ENCODE measurements at regions not wholly inside any gene's neighbourhood (a gene's known extent, or its start where the extent isn't known, plus 50 kb on each side); places are given as distances from the start of the nearest gene placed in this dataset.

DNA sequence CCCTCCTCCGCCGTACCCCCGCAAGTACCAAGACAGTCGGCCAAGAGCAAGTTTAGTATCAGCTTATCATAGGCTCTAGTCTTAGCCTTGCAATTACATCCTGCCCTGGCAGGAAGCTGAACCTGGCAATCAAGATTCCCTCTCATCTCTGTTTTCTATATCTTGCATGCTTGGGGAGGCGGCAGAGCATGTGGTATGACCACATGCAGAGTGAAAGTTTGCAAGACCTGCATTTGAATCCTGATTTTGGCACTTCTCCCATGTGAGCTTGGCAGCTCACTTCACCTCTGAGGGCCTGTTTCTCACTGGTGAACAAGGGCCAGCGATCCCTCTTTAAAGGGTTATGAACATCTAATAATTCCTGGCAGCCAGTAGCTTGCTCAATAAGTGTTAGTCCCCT is 106.1 kb upstream of the FRMD4B start:
- no peaks in the 10 kb centered on the region for H3K36me3 Mint-ChIP-seq
- no peak for DNase-seq (ENCODE audit: low spot score)
- H3K27me3 Mint-ChIP-seq (ENCODE audit: low read depth), result no peaks in the 10 kb centered on the region; the same call in 1 of the 2 replicates
- CTCF ChIA-PET, result no interaction called here
- H3K9me3 Mint-ChIP-seq, result no peaks in the 10 kb centered on the region
- peak; percentile 47; the same call in 1 of the 2 replicates for ATAC-seq
- POLR2A ChIA-PET, result no interaction called here
- TF ChIP-seq, protein P1, sequence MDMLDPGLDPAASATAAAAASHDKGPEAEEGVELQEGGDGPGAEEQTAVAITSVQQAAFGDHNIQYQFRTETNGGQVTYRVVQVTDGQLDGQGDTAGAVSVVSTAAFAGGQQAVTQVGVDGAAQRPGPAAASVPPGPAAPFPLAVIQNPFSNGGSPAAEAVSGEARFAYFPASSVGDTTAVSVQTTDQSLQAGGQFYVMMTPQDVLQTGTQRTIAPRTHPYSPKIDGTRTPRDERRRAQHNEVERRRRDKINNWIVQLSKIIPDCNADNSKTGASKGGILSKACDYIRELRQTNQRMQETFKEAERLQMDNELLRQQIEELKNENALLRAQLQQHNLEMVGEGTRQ (CRISPR knock-in tag; IDR thresholded peaks at IDR 0.05), result no peak
- no peak for TF ChIP-seq ATF1 (CRISPR knock-in tag; IDR thresholded peaks at IDR 0.05)
- TF ChIP-seq, protein P2, sequence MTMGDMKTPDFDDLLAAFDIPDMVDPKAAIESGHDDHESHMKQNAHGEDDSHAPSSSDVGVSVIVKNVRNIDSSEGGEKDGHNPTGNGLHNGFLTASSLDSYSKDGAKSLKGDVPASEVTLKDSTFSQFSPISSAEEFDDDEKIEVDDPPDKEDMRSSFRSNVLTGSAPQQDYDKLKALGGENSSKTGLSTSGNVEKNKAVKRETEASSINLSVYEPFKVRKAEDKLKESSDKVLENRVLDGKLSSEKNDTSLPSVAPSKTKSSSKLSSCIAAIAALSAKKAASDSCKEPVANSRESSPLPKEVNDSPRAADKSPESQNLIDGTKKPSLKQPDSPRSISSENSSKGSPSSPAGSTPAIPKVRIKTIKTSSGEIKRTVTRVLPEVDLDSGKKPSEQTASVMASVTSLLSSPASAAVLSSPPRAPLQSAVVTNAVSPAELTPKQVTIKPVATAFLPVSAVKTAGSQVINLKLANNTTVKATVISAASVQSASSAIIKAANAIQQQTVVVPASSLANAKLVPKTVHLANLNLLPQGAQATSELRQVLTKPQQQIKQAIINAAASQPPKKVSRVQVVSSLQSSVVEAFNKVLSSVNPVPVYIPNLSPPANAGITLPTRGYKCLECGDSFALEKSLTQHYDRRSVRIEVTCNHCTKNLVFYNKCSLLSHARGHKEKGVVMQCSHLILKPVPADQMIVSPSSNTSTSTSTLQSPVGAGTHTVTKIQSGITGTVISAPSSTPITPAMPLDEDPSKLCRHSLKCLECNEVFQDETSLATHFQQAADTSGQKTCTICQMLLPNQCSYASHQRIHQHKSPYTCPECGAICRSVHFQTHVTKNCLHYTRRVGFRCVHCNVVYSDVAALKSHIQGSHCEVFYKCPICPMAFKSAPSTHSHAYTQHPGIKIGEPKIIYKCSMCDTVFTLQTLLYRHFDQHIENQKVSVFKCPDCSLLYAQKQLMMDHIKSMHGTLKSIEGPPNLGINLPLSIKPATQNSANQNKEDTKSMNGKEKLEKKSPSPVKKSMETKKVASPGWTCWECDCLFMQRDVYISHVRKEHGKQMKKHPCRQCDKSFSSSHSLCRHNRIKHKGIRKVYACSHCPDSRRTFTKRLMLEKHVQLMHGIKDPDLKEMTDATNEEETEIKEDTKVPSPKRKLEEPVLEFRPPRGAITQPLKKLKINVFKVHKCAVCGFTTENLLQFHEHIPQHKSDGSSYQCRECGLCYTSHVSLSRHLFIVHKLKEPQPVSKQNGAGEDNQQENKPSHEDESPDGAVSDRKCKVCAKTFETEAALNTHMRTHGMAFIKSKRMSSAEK (CRISPR knock-in tag; IDR thresholded peaks at IDR 0.05; ENCODE audit: borderline replicate concordance), result no peak
- no peak for TF ChIP-seq PRDM15 (CRISPR knock-in tag; IDR thresholded peaks at IDR 0.05)
- TF ChIP-seq SMAD3 (CRISPR knock-in tag; IDR thresholded peaks at IDR 0.05; ENCODE audit: borderline replicate concordance), result no peak
- TF ChIP-seq CREB1 (CRISPR knock-in tag; IDR thresholded peaks at IDR 0.05), result no peak
- TF ChIP-seq TP53 (CRISPR knock-in tag; IDR thresholded peaks at IDR 0.05), result no peak
- no peak for TF ChIP-seq NR3C1 (CRISPR knock-in tag; conservative IDR thresholded peaks at IDR 0.05; ENCODE audit: low read depth)
- TF ChIP-seq, protein P3, sequence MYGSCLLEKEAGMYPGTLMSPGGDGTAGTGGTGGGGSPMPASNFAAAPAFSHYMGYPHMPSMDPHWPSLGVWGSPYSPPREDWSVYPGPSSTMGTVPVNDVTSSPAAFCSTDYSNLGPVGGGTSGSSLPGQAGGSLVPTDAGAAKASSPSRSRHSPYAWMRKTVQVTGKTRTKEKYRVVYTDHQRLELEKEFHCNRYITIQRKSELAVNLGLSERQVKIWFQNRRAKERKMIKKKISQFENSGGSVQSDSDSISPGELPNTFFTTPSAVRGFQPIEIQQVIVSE (CRISPR knock-in tag; IDR thresholded peaks at IDR 0.05; ENCODE audit: borderline replicate concordance), result no peak
- TF ChIP-seq ESRRA (CRISPR knock-in tag; IDR thresholded peaks at IDR 0.05; ENCODE audit: borderline replicate concordance), result no peak
- TF ChIP-seq CREM (CRISPR knock-in tag; IDR thresholded peaks at IDR 0.05), result no peak
- no peak overlapping the region for H3K4me3 Mint-ChIP-seq
- H3K27ac Mint-ChIP-seq, result no peak overlapping the region
- H3K4me1 Mint-ChIP-seq, result peaks cover 23% of the 10 kb centered on the region

- POLR2A ChIA-PET, result no interaction called here
- no peak overlapping the region for H3K4me3 Mint-ChIP-seq
- no peak for TF ChIP-seq NFATC4 (CRISPR knock-in tag; IDR thresholded peaks at IDR 0.05)
- no peak for TF ChIP-seq TEAD4 (CRISPR knock-in tag; IDR thresholded peaks at IDR 0.05)
- no peak for TF ChIP-seq FOXJ3 (CRISPR knock-in tag; IDR thresholded peaks at IDR 0.05; ENCODE audit: borderline replicate concordance)
- no peak for TF ChIP-seq JAZF1 (CRISPR knock-in tag; IDR thresholded peaks at IDR 0.05)
- TF ChIP-seq E2F4 (CRISPR knock-in tag; IDR thresholded peaks at IDR 0.05; ENCODE audit: borderline replicate concordance, low read depth), result no peak
- no peak for TF ChIP-seq FOXP1 (CRISPR knock-in tag; IDR thresholded peaks at IDR 0.05; ENCODE audit: borderline replicate concordance)
- no peak for TF ChIP-seq EMX1 (CRISPR knock-in tag; IDR thresholded peaks at IDR 0.05)
- TF ChIP-seq RELA (CRISPR knock-in tag; IDR thresholded peaks at IDR 0.05; ENCODE audit: borderline replicate concordance), result no peak
- no peak for TF ChIP-seq HMGXB4 (CRISPR knock-in tag; IDR thresholded peaks at IDR 0.05)
- TF ChIP-seq JUN (CRISPR knock-in tag; IDR thresholded peaks at IDR 0.05), result no peak
- no peak for TF ChIP-seq TEAD1 (CRISPR knock-in tag; IDR thresholded peaks at IDR 0.05)
- no peak for TF ChIP-seq GRHL2 (CRISPR knock-in tag; IDR thresholded peaks at IDR 0.05; ENCODE audit: insufficient replicate concordance, severe bottlenecking)
- no peak for TF ChIP-seq RORB (CRISPR knock-in tag; IDR thresholded peaks at IDR 0.05)
Observed at GRCh38 chr3:69490971-69491370, 105.1 kb upstream of the FRMD4B start.

More at GRCh38 chr3:69490971-69491370, 105.1 kb upstream of the FRMD4B start:
- Mint-ChIP-seq H3K9me3 (no peaks in the 10 kb centered on the region), H3K4me1 (peaks cover 23% of the 10 kb centered on the region), H3K27ac (peak overlapping the region; percentile 10; the same call in 1 of the 2 replicates), H3K27me3 (ENCODE audit: low read depth) (no peaks in the 10 kb centered on the region), H3K36me3 (no peaks in the 10 kb centered on the region)
- ATAC-seq (no peak), DNase-seq (ENCODE audit: low spot score) (no peak)
- CTCF ChIA-PET, result no interaction called here

All from WTC11 (cell line).